ENCODE measurements at regions not wholly inside any gene's neighbourhood (a gene's known extent, or its start where the extent isn't known, plus 50 kb on each side); places are given as distances from the start of the nearest gene placed in this dataset.

DNA sequence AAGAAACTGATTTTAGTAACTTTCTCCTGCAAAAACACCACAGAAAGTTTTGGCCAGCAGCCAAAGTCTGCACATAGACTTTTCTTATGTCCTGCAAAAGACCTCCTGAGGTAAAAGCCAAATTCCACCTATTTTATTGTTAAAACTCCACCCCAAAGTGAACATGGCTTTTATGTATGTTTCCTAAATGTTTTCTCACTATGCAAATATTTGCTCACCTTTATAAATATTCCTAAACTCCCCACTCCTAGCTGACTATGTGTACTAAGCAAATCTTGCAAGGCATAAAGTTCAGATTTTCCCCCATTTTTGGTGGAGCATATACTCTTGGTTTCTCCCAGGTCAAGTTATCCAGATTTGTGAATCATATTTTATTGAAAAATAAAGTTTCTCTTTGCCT is 446.2 kb downstream of the DNAH5 start:
- Mint-ChIP-seq H3K4me1 (no peaks in the 10 kb centered on the region), H3K9me3 (no peaks in the 10 kb centered on the region), H3K4me3 (no peak overlapping the region), H3K27me3 (ENCODE audit: low read depth) (peaks cover under 1% of the 10 kb centered on the region; the same call in 1 of the 2 replicates), H3K27ac (no peak overlapping the region), H3K36me3 (ENCODE audit: insufficient read depth in 1 of 3, low read depth in 3 of 3) (no peaks in the 10 kb centered on the region)
- H2AK5ac ChIP-seq (ENCODE audit: insufficient read length, low read length): no peak overlapping the region
- H3K14ac ChIP-seq (ENCODE audit: insufficient read depth, low read length): no peak overlapping the region
- no peak for DNase-seq
- no peaks in the 10 kb centered on the region for H4K20me1 ChIP-seq (ENCODE audit: control insufficient read depth, insufficient read depth, insufficient read length)
- no peak overlapping the region for H2BK120ac ChIP-seq (ENCODE audit: low read depth, low read length, poor library complexity, severe bottlenecking)
- no peaks in the 10 kb centered on the region for H3K4me1 ChIP-seq (ENCODE audit: insufficient read depth, low read length)
- no peak overlapping the region for H3K9ac ChIP-seq (ENCODE audit: extremely low read depth, insufficient read length, low read length)
- no peak overlapping the region for H4K91ac ChIP-seq (ENCODE audit: insufficient read length, low read depth, low read length)
- H3K4ac ChIP-seq (ENCODE audit: low read depth, low read length): no peak overlapping the region
- no peaks in the 10 kb centered on the region for H3K23me2 ChIP-seq (ENCODE audit: insufficient read length, low read depth, low read length, poor library complexity, severe bottlenecking)
- no peak overlapping the region for H2BK20ac ChIP-seq (ENCODE audit: low read depth, low read length, poor library complexity, severe bottlenecking)
- TF ChIP-seq, protein P1, sequence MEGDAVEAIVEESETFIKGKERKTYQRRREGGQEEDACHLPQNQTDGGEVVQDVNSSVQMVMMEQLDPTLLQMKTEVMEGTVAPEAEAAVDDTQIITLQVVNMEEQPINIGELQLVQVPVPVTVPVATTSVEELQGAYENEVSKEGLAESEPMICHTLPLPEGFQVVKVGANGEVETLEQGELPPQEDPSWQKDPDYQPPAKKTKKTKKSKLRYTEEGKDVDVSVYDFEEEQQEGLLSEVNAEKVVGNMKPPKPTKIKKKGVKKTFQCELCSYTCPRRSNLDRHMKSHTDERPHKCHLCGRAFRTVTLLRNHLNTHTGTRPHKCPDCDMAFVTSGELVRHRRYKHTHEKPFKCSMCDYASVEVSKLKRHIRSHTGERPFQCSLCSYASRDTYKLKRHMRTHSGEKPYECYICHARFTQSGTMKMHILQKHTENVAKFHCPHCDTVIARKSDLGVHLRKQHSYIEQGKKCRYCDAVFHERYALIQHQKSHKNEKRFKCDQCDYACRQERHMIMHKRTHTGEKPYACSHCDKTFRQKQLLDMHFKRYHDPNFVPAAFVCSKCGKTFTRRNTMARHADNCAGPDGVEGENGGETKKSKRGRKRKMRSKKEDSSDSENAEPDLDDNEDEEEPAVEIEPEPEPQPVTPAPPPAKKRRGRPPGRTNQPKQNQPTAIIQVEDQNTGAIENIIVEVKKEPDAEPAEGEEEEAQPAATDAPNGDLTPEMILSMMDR (conservative IDR thresholded peaks at IDR 0.05): no peak
- no peak overlapping the region for H4K5ac ChIP-seq (ENCODE audit: insufficient read length, low read depth, low read length)
- H3K18ac ChIP-seq (ENCODE audit: insufficient read length, low read depth, low read length): no peak overlapping the region
- H2BK12ac ChIP-seq (ENCODE audit: insufficient read length, low read depth, low read length): no peak overlapping the region
- no peaks in the 10 kb centered on the region for H3K27me3 ChIP-seq (ENCODE audit: insufficient read depth, low read length)
- no peak overlapping the region for H3K56ac ChIP-seq (ENCODE audit: insufficient read length, low read depth, low read length)
- no peak overlapping the region for H3K4me2 ChIP-seq (ENCODE audit: insufficient read depth, insufficient read length, low read length)
- no peak overlapping the region for H4K8ac ChIP-seq (replicated peaks; ENCODE audit: insufficient read length, low read depth, low read length)
- H3K79me2 ChIP-seq (ENCODE audit: insufficient read depth, low read length): no peaks in the 10 kb centered on the region
- no peak overlapping the region for H3K23ac ChIP-seq (ENCODE audit: insufficient read length, low read depth, low read length)
- H3K79me1 ChIP-seq (ENCODE audit: insufficient read depth, low read depth, low read length, poor library complexity, severe bottlenecking): no peaks in the 10 kb centered on the region
- no peak overlapping the region for H3T11ph ChIP-seq (ENCODE audit: low read length)
- H3K9me3 ChIP-seq (ENCODE audit: control insufficient read depth, low read depth, low read length): no peaks in the 10 kb centered on the region
- H2AFZ ChIP-seq (ENCODE audit: low read length): no peak overlapping the region
- no peak overlapping the region for H3K27ac ChIP-seq (ENCODE audit: insufficient read length, low read depth, low read length)
- no peak overlapping the region for H2BK5ac ChIP-seq (ENCODE audit: insufficient read length, low read length)
- H2BK15ac ChIP-seq (ENCODE audit: low read depth, low read length): no peak overlapping the region
